ENCODE measurements at regions not wholly inside any gene's neighbourhood (a gene's known extent, or its start where the extent isn't known, plus 50 kb on each side); places are given as distances from the start of the nearest gene placed in this dataset.

DNA sequence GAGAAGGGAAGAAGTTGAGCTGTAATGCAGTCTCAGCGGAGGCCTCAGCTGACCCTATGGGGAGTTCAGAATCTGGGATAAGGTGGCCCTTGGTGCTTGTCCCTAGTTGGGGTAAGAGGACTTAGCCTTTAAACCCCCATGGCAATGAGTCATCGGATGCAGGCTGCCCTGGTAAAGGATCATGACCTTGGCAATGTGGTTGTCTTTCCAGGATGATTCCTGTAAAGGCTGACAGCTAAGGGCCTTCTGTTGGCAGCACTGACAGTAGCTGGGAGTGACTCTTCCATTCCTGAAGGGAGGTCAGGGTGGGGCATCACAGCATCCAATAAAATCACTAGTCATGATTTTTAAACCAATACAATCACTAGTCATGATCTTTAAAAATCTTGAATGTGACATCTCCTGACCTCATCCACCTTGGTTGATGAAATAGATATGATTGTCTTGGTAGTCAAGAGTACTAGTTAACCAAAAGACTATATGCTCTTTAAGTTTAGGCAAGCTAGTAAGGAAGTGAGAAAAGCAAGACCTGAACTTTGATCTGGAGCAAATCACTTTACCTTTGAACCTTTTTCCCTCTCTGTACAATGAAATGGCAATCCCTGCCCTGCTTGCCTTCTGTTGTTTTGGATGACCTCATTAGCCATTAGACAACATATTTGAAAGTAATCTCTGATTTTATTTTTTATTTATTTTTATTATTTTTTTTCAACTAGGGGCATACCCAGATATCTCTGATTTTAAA is 71.3 kb upstream of the CACNA1D start:
- no peaks in the 10 kb centered on the region for H3K27me3 ChIP-seq (ENCODE audit: insufficient read depth, low read length, poor library complexity, severe bottlenecking)
- no peaks in the 10 kb centered on the region for H3K9me2 ChIP-seq (replicated peaks; ENCODE audit: low read depth, low read length)
- TF ChIP-seq, protein P1, sequence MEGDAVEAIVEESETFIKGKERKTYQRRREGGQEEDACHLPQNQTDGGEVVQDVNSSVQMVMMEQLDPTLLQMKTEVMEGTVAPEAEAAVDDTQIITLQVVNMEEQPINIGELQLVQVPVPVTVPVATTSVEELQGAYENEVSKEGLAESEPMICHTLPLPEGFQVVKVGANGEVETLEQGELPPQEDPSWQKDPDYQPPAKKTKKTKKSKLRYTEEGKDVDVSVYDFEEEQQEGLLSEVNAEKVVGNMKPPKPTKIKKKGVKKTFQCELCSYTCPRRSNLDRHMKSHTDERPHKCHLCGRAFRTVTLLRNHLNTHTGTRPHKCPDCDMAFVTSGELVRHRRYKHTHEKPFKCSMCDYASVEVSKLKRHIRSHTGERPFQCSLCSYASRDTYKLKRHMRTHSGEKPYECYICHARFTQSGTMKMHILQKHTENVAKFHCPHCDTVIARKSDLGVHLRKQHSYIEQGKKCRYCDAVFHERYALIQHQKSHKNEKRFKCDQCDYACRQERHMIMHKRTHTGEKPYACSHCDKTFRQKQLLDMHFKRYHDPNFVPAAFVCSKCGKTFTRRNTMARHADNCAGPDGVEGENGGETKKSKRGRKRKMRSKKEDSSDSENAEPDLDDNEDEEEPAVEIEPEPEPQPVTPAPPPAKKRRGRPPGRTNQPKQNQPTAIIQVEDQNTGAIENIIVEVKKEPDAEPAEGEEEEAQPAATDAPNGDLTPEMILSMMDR (conservative IDR thresholded peaks at IDR 0.05; ENCODE audit: low read length), result no peak
- TF ChIP-seq EZH2phosphoT487 (IDR thresholded peaks at IDR 0.05; ENCODE audit: borderline replicate concordance), result no peak

DNA sequence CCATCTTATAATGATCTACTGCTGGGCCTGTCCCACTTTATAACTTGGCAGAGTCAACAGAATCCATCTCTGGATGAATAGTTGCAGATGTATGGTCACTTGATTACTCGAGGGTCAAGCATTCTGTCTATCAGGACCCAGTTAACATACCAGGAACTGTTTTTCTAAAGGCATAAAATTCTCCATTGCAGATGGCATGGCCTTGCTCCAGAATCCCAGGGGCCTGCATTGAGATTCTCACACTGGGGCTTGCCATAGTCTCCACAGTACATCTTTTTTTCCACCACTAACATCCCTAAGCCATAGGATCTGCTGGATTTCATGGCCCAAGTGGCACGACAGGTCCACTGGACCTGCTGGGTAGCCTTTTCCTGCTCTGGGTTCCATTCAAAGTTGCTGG is 68.5 kb upstream of the CACNA1D start:
- Histone ChIP-seq H2AFZ (ENCODE audit: low read length) (no peak overlapping the region), H3K9me2 (replicated peaks; ENCODE audit: low read depth, low read length) (no peaks in the 10 kb centered on the region), H4K20me1 (ENCODE audit: insufficient read depth, low read length, poor library complexity, severe bottlenecking) (no peaks in the 10 kb centered on the region), H3K4me3 (ENCODE audit: low read length, poor library complexity, severe bottlenecking) (no peak overlapping the region), H3K9me3 (ENCODE audit: insufficient read depth, low read depth, low read length) (no peaks in the 10 kb centered on the region), H3K4me1 (ENCODE audit: insufficient read depth, low read length, poor library complexity, severe bottlenecking) (no peaks in the 10 kb centered on the region), H3K9ac (ENCODE audit: low read depth, low read length, poor library complexity, severe bottlenecking) (no peak overlapping the region), H3F3A (ENCODE audit: low read depth) (no peaks in the 10 kb centered on the region), H3K27me3 (ENCODE audit: insufficient read depth, low read length, poor library complexity, severe bottlenecking) (no peaks in the 10 kb centered on the region), H3K4me2 (ENCODE audit: low read depth, low read length, poor library complexity, severe bottlenecking) (no peak overlapping the region), H3K36me3 (ENCODE audit: insufficient read depth, low read length) (no peaks in the 10 kb centered on the region), H3K79me2 (ENCODE audit: insufficient read depth, low read length) (no peaks in the 10 kb centered on the region)
- TF ChIP-seq EZH2phosphoT487 (IDR thresholded peaks at IDR 0.05; ENCODE audit: borderline replicate concordance), result no peak
- TF ChIP-seq, protein P1 (conservative IDR thresholded peaks at IDR 0.05; ENCODE audit: low read length), result no peak

More for the DNA sequence above, 71.3 kb upstream of the CACNA1D start:
- no peak overlapping the region for H3K9ac ChIP-seq (ENCODE audit: low read depth, low read length, poor library complexity, severe bottlenecking)
- H3K4me3 ChIP-seq (ENCODE audit: low read length, poor library complexity, severe bottlenecking), result no peak overlapping the region
- no peaks in the 10 kb centered on the region for H3K4me1 ChIP-seq (ENCODE audit: insufficient read depth, low read length, poor library complexity, severe bottlenecking)
- H3K79me2 ChIP-seq (ENCODE audit: insufficient read depth, low read length), result no peaks in the 10 kb centered on the region
- no peaks in the 10 kb centered on the region for H3F3A ChIP-seq (ENCODE audit: low read depth)
- no peaks in the 10 kb centered on the region for H4K20me1 ChIP-seq (ENCODE audit: insufficient read depth, low read length, poor library complexity, severe bottlenecking)
- no peaks in the 10 kb centered on the region for H3K9me3 ChIP-seq (ENCODE audit: insufficient read depth, low read depth, low read length)
- H2AFZ ChIP-seq (ENCODE audit: low read length), result no peak overlapping the region
- no peak overlapping the region for H3K4me2 ChIP-seq (ENCODE audit: low read depth, low read length, poor library complexity, severe bottlenecking)
- no peaks in the 10 kb centered on the region for H3K36me3 ChIP-seq (ENCODE audit: insufficient read depth, low read length)

DNA sequence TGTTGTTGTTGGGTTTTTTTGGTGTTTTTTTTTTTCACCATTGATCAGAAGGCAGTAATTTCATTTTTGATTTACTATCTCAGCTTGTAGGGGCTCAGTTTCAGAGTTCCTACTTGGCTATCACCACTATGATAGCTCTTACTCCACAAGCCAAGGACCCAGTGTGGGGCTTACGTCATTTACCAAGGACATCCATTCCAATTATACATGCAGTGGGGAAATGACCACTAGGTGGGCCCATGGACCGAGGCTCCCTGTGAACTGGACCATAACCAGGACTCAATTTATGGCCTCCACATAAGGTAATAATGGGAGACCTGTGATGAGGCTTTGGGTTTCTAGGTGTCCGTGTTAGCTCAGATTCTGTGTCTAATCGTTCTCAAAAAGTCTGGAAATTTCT is 67.5 kb upstream of the CACNA1D start:
- Histone ChIP-seq H3K4me1 (ENCODE audit: insufficient read depth, low read length, poor library complexity, severe bottlenecking) (no peaks in the 10 kb centered on the region), H3K4me3 (ENCODE audit: low read length, poor library complexity, severe bottlenecking) (no peak overlapping the region), H3K9ac (ENCODE audit: low read depth, low read length, poor library complexity, severe bottlenecking) (no peak overlapping the region), H3K27me3 (ENCODE audit: insufficient read depth, low read length, poor library complexity, severe bottlenecking) (no peaks in the 10 kb centered on the region), H3K9me2 (replicated peaks; ENCODE audit: low read depth, low read length) (no peaks in the 10 kb centered on the region), H4K20me1 (ENCODE audit: insufficient read depth, low read length, poor library complexity, severe bottlenecking) (no peaks in the 10 kb centered on the region), H3K36me3 (ENCODE audit: insufficient read depth, low read length) (no peaks in the 10 kb centered on the region), H3K9me3 (ENCODE audit: insufficient read depth, low read depth, low read length) (no peaks in the 10 kb centered on the region), H3F3A (ENCODE audit: low read depth) (no peaks in the 10 kb centered on the region), H3K4me2 (ENCODE audit: low read depth, low read length, poor library complexity, severe bottlenecking) (no peak overlapping the region), H3K79me2 (ENCODE audit: insufficient read depth, low read length) (no peaks in the 10 kb centered on the region), H2AFZ (ENCODE audit: low read length) (no peak overlapping the region)
- TF ChIP-seq, protein P1 (conservative IDR thresholded peaks at IDR 0.05; ENCODE audit: low read length), result 0 out of 2 replicates have a peak, but pooled peaks have one; percentile 12
- TF ChIP-seq EZH2phosphoT487 (IDR thresholded peaks at IDR 0.05; ENCODE audit: borderline replicate concordance), result no peak

All from Loucy (cell line).